GM18505 (cell line): ENCODE measurements at regions not wholly inside any gene's neighbourhood (a gene's known extent, or its start where the extent isn't known, plus 50 kb on each side); places are given as distances from the start of the nearest gene placed in this dataset.
"Not testable (repeated sequence)": the region's sequence is repeated elsewhere in the genome, so short reads cannot be mapped to it uniquely, and the experiment has no call there.

Experiments
- ATAC-seq: cut with Tn5 transposase; IDR thresholded peaks from one replicate; pipeline ENCODE4 v1.9.1; 2021; ENCODE audit not compliant: unreplicated experiment
- POLR2A ChIP-seq: IDR thresholded peaks from 4 replicates; pipeline ENCODE4 v1.6.1; 2011; ENCODE audit warnings: borderline replicate concordance; ENCODE audit not compliant: insufficient read depth, insufficient read length; ENCODE audit errors: extremely low read depth

DNA sequence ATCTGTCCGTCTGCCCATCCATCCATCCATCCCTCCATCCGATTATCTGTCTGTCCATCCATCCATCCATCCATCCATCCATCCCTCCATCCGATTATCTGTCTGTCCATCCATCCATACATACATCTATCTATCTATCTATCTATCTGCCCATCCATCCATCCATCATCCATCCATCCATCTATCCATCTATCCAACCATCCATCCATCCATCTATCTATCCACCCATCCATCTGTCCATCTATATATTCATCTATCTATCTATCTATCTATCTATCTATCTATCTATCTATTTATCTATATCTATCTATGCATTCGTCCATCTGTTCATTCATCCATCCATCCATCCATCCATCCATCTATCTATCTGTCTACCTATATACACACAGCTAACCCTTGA, 471.1 kb upstream of the ZNF507 start:
- no peak for ATAC-seq
- no peak for TF ChIP-seq POLR2A

DNA sequence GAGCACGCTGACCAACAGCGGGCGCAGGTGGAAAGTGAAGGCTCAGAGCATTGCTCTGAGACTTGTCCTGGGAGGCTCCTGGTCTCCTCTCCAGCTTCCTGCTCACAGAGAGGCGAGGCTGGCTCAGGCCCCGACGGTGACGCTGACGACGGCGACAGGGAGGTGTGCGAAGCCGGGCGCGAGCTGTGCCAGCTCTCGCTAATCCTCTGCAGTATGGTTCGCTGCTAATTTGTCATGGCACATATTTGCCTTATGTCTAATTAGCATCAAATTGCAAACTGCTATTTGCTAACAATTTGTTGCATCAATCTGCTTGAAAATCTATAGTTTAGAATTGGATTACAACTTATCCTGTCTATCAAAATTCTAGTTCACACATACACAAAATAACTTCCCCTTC, 469.8 kb upstream of the ZNF507 start:
- ATAC-seq = no peak
- TF ChIP-seq POLR2A = no peak

DNA sequence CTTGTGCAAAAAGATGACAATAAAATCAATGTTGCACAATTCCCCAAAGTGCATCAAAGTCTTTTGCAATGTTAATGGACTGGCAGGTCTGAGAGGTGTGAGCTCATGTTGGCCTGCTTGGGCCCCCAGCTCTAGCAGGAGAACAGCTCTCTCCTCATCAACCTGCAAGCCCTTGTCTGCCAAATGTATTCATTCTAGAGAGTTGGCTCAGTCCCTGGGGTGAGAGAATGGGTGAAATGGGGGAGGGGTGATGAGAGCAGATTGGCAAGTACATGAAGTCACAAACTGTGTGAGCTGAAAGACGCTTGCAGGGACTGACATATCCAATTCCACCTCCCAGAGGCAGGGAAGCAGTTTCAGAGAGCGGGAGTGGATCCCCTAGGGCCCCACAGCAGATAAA, 465.1 kb upstream of the ZNF507 start:
- no peak for TF ChIP-seq POLR2A
- no peak for ATAC-seq

DNA sequence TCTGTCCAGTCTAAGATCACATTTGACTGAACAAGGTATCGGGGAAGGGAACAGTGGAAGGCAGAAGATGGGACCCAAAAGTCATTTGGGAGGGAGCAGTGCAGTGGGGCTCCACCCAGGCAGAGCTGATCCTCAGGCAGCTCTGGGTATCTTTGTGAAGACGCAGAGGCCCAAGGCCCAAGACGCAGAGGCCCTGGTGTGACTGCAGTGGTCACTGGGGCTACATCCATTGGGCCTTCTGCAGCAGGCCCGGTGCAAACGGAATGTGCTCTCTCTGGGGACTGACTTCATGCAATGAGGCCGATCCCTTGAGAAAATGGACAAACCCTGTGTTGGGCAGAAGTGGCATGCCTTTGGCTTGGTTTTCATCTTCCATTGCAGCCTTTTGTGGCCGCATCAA, 463.4 kb upstream of the ZNF507 start:
- no peak for ATAC-seq
- no peak for TF ChIP-seq POLR2A

DNA sequence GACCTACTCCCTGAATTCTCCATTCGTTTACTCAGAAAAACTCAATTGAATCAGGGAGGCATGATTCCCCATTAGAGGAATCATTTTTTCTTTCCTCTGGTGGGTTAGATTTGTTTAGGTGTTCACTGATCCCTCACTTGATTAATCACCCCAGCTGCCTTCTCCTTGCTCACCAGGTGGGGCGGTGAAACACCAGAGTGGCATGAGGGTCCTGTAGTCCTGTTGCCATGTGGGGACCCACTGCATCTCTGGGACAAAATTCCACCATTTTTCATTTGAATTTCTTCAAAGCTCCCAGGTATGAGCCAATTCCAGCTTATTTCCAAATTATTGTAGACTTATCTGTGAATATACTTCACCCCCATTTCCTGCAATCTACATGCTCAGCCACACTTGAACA, 462.7 kb upstream of the ZNF507 start:
- no peak for ATAC-seq
- no peak for TF ChIP-seq POLR2A

DNA sequence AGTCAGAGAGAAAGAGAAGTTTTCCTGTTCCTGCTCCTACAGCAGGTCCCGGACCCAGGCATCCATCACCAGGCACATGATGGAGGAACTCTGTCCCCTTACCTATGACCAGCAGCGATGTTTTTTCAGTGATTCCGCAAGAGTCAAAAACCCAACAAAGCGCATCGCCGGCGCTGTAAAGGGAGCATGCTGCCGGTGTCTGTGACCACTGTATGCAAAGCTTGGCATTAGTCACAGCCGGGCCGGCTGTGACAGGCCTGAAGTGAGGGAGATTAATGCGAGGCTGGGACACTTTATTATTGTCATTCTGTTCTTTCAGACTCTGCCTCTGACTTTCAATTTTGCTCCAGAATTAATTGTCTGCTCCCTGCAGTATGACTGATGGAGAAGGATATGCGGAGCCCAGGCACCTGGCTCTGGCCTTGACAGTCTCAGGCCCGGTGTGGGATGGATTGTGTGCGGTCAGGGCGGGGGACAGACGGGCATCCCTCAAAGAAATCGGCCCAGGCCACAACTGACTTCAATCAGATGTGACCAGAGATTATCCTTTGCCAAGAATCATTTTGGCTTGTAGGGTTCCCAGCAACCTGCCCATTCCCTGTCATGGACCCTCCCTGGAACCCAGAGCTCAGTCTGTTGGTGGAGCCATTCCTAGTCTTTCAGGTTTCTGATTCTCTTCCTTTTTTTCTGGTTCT, 462.0 kb upstream of the ZNF507 start:
- no peak for TF ChIP-seq POLR2A
- no peak for ATAC-seq

DNA sequence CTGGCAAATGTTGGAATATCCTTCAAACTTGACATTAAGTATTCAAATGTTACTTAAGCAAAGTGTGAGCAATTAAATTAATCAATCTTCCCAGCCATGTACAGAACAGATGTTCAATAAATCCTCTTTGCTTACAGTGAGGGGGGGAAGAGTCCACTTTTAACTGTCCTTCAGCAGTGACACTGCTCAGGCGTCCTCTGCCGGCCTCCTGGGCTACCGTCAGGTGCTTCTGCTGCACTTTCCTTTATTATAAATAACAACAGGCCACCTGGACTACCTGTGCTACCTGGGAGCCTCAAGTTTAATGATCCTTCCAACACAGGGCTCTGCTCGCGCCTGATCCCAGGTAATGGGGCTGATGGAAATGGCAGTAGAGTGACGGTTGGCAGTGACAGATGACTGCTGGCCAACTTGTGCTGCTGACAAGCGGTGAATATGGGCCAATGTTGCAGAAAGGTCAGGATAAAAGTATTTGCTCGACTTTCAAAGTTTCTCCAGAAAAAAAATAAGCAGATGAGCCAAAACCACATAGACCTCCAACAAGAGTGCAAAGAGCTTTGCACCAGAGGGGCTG, 460.0 kb upstream of the ZNF507 start:
- TF ChIP-seq POLR2A = no peak
- ATAC-seq = no peak

DNA sequence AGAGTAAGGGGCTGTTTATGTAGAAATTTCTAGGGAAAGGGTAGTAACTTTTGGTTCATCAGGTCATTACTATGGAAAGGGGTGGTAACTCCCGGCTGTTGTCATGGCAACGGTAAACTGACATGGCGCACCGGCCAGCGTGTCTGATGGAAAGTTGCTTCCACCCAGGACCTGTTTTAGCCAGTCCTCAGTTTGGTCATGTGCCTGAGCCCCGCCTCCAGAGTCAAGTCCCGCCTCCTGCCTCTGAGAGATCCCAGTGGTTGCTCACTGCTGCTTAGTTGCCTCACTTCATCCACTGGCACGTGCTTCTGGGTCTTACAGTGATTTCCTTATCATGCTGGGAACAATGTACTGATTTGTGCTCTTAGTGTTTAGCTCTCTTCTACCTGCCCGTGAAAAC, 455.2 kb upstream of the ZNF507 start:
- ATAC-seq = no peak
- no peak for TF ChIP-seq POLR2A

DNA sequence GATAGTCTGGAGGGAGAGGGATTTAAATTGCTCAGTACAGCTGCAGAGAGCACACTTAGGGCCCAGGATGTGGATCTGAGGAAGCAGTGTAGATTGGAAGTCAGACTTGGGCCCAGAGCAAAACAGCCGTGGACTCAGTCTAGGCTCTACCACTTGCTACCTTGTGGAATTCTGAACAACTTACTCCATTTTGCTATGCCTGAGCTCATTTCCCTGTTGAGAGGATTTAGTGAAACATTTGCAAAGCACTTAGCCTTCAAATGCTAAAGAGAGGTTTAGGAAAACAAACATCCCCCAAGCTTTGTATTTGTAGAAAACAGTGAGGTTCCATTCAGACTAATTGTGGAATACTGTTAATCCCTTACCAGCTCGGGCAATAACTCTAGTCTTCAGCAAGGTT, 453.4 kb upstream of the ZNF507 start:
- TF ChIP-seq POLR2A = no peak

DNA sequence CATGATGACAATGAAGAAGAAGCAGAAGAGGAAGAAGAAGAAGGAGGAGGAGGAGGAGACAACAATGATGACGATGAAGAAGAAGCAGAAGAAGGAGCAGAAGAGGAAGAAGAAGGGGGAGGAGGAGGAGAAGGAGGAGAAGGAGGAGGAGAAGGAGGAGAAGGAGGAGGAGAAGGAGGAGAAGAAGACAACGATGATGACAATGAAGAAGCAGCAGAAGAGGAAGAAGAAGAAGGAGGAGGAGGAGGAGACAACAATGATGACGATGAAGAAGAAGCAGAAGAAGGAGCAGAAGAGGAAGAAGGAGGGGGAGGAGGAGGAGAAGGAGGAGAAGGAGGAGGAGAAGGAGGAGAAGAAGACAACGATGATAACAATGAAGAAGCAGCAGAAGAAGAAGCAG, 451.9 kb upstream of the ZNF507 start:
- ATAC-seq = not testable (repeated sequence)

More for the DNA sequence above, 453.4 kb upstream of the ZNF507 start:
- no peak for ATAC-seq

DNA sequence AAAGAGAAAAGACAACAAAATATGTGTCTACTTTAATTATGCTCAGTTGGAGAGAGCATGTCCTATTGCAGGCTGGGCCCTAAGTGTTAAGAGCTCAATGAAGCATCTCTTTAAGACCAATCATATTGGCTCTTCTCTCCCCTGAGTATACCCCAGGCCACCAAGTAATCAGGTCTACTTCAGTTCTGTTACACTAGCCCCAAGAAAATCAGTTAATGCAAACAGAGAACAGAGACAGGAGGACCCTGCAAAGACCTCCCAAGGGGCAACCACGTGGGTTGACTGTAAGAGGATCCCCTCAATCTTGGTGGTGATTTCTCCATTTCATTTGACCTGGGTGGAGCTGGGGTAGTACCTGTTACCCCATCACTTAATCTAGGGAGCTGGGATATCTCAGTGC, 451.0 kb upstream of the ZNF507 start:
- no peak for TF ChIP-seq POLR2A
- no peak for ATAC-seq

DNA sequence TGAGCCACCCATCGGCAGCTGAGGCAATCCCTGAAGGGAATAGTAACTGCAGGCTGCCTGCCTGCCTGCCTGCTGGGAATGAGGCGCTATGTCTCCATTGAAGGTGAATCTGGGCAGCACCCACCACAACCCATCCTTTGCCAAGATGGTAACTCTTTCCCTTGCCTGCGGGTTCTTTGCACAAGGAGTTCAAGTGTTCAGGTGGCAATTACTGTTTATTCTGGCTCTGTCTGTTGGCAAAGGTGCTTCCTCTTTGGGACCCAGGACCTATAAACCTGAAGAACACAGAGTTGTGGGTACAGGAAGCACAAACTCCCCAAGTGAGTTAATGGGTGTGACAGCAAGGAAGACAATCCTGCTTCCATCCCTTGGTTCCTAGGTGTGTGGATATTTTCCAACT, 448.1 kb upstream of the ZNF507 start:
- no peak for ATAC-seq
- TF ChIP-seq POLR2A = no peak

DNA sequence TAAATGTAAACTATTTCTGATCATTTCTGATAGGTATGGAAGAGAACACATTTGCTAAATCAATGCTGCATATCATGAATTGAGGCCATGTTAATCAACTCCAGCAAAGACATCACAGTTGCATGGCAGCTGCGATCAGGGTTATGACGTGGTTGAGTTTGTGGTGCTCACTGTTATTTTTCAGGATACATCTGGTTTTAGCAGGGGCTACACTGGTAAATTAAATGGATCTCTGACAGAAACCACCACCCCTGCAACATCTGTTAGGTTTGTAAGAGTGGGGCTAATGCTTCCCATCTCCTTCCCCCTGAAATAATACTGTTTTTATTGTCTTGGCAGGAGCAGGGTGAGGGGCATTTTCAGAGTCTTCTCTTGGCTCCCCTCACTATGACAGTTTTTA, 444.4 kb upstream of the ZNF507 start:
- ATAC-seq = no peak
- TF ChIP-seq POLR2A = no peak

DNA sequence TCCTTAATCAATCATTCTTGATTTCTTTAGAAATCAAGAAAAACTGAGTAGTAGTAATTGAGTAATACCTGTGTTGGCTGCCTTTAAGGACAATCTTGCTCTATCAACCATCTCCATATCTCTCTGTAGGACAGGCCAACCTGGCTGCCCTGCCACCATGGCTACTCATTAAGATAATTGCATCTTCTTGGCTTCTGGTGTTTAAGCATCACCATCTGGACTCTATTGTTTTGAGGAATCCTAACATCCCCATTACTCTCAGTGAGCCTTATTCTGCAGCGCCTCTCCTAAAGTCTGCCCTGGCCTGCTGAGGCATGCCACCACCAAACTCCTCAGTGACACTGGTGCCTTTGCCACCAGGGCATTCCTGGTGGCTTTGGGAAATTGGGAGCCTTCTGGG, 442.6 kb upstream of the ZNF507 start:
- TF ChIP-seq POLR2A = no peak
- ATAC-seq = no peak

DNA sequence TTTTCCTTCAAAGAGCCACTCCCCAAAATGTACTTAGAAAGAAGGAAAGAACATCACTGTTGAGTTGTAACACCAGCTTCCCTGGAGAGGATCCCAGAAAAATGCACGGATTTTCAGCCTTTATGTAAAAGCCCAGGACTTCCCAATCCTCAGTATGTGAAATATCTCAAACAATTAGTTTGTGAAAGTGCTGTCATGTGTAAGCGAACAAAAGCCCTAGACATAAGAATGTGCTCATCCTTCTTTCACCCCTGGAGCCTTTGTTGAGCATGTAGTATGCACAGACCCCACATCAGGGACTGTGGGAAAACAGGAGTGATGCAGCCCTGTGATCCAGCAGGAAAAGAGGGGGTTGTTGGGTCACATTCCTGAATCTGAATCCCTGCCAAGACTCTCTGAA, 441.4 kb upstream of the ZNF507 start:
- no peak for TF ChIP-seq POLR2A
- ATAC-seq = no peak
